ENCODE measurements at regions not wholly inside any gene's neighbourhood (a gene's known extent, or its start where the extent isn't known, plus 50 kb on each side); places are given as distances from the start of the nearest gene placed in this dataset.

DNA sequence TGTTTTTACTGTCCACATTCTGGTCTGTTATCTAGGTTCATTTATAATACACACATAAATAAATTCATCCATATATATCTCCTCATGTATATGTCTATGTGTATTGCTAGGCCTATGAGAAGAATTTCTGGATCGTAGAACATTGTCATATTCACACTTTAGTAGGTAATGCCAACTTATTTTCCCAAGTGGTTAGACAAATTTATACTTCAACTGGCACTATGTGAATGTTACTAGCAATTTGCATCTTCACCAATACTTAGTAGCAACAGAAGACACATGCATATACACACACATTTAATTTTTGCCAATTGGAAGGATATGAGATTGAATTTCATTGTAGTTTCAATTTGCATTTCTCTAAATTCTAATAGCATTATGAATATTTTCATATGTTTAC, 365.1 kb downstream of the FSCB start:
- no peak for DNase-seq
- Histone ChIP-seq H3K27ac (no peak overlapping the region), H3K36me3 (no peaks in the 10 kb centered on the region), H3K27me3 (replicated peaks in 1 of 7) (no peaks in the 10 kb centered on the region), H3K4me3 (no peak overlapping the region), H3K4me1 (no peaks in the 10 kb centered on the region), H3K9me3 (no peaks in the 10 kb centered on the region)
- WGBS, 5 donors: 82 to 94% (median 89%) methylated on average over 1 of the region's 1 CpG
- TF ChIP-seq, protein P1, sequence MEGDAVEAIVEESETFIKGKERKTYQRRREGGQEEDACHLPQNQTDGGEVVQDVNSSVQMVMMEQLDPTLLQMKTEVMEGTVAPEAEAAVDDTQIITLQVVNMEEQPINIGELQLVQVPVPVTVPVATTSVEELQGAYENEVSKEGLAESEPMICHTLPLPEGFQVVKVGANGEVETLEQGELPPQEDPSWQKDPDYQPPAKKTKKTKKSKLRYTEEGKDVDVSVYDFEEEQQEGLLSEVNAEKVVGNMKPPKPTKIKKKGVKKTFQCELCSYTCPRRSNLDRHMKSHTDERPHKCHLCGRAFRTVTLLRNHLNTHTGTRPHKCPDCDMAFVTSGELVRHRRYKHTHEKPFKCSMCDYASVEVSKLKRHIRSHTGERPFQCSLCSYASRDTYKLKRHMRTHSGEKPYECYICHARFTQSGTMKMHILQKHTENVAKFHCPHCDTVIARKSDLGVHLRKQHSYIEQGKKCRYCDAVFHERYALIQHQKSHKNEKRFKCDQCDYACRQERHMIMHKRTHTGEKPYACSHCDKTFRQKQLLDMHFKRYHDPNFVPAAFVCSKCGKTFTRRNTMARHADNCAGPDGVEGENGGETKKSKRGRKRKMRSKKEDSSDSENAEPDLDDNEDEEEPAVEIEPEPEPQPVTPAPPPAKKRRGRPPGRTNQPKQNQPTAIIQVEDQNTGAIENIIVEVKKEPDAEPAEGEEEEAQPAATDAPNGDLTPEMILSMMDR (IDR thresholded peaks at IDR 0.05 in 8 of 11, conservative IDR thresholded peaks at IDR 0.05 in 3 of 11): no peak
- TF ChIP-seq POLR2AphosphoS5 (IDR thresholded peaks at IDR 0.05) (no peak), POLR2A (IDR thresholded peaks at IDR 0.05) (no peak)
- intact Hi-C loops (cut with DNase I; ENCODE audit: low total_unique reads): no loop called here

GRCh38 chr14:44135972-44136371, 371.1 kb downstream of the FSCB start:
- Histone ChIP-seq H3K36me3 (no peaks in the 10 kb centered on the region), H3K27me3 (replicated peaks in 1 of 7) (no peaks in the 10 kb centered on the region), H3K4me3 (no peak overlapping the region), H3K27ac (no peak overlapping the region), H3K4me1 (no peaks in the 10 kb centered on the region), H3K9me3 (no peaks in the 10 kb centered on the region)
- TF ChIP-seq POLR2A (IDR thresholded peaks at IDR 0.05) (no peak), POLR2AphosphoS5 (IDR thresholded peaks at IDR 0.05) (no peak)
- TF ChIP-seq, protein P1 (IDR thresholded peaks at IDR 0.05 in 8 of 11, conservative IDR thresholded peaks at IDR 0.05 in 3 of 11): no peak
- no peak for DNase-seq
- WGBS, 5 donors: 48 to 72% (median 59%) methylated on average over 5 of the region's 5 CpGs
- intact Hi-C loops (cut with DNase I; ENCODE audit: low total_unique reads): no loop called here

GRCh38 chr14:44131861-44132260, 375.2 kb downstream of the FSCB start:
- no peaks in the 10 kb centered on the region for H3K9me3 ChIP-seq
- no peaks in the 10 kb centered on the region for H3K27me3 ChIP-seq (replicated peaks in 1 of 7)
- no peak for DNase-seq
- intact Hi-C loops (cut with DNase I; ENCODE audit: low total_unique reads): no loop called here
- 51 to 66% (median 62%) methylated on average over 1 of the region's 1 CpG for WGBS, 5 donors
- no peaks in the 10 kb centered on the region for H3K4me1 ChIP-seq
- TF ChIP-seq POLR2A (IDR thresholded peaks at IDR 0.05) (no peak), POLR2AphosphoS5 (IDR thresholded peaks at IDR 0.05) (no peak)
- TF ChIP-seq, protein P1 (IDR thresholded peaks at IDR 0.05 in 8 of 11, conservative IDR thresholded peaks at IDR 0.05 in 3 of 11): no peak
- H3K36me3 ChIP-seq: no peaks in the 10 kb centered on the region
- H3K27ac ChIP-seq: no peak overlapping the region
- H3K4me3 ChIP-seq: no peak overlapping the region

- no peak overlapping the region for H3K4me3 ChIP-seq
- WGBS, 5 donors: 65 to 75% (median 71%) methylated on average over 7 of the region's 7 CpGs
- no peak overlapping the region for H3K27ac ChIP-seq
- TF ChIP-seq POLR2A (IDR thresholded peaks at IDR 0.05) (no peak), POLR2AphosphoS5 (IDR thresholded peaks at IDR 0.05) (no peak)
- TF ChIP-seq, protein P1 (IDR thresholded peaks at IDR 0.05 in 8 of 11, conservative IDR thresholded peaks at IDR 0.05 in 3 of 11): no peak
- H3K9me3 ChIP-seq: peaks cover 0 to 29% (median 17%) of the 10 kb centered on the region in 8 donors
- no peaks in the 10 kb centered on the region for H3K36me3 ChIP-seq
- intact Hi-C loops (cut with DNase I; ENCODE audit: low total_unique reads): no loop called here
- no peaks in the 10 kb centered on the region for H3K4me1 ChIP-seq
- no peak for DNase-seq
- no peaks in the 10 kb centered on the region for H3K27me3 ChIP-seq (replicated peaks in 1 of 7)
These were observed 393.0 kb downstream of the FSCB start for GRCh38 chr14:44113769-44114730.

All from spleen (tissue), 11 donors.